Urinary bladder (tissue), 3 donors: ENCODE measurements at regions not wholly inside any gene's neighbourhood (a gene's known extent, or its start where the extent isn't known, plus 50 kb on each side); places are given as distances from the start of the nearest gene placed in this dataset.

Experiments
- DNase-seq: peaks from one replicate; pipeline ENCODE4 v3.0.0-alpha.2; 2015; ENCODE audit errors: extremely low spot score
- H3K27ac ChIP-seq: one replicate; pipeline ENCODE4 v1.5.1; 2013; ENCODE audit warnings: low read depth, mild to moderate bottlenecking, moderate library complexity
- H3K36me3 ChIP-seq: one replicate; pipeline ENCODE4 v1.6.1; 2013; ENCODE audit warnings: mild to moderate bottlenecking, moderate library complexity; ENCODE audit not compliant: insufficient read depth
- H3K4me1 ChIP-seq: one replicate; pipeline ENCODE4 v1.6.1; 2013; ENCODE audit warnings: mild to moderate bottlenecking, moderate library complexity; ENCODE audit not compliant: insufficient read depth
- H3K4me3 ChIP-seq: one replicate; pipeline ENCODE4 v1.5.1; 2013; ENCODE audit warnings: low read depth, low read length
- WGBS: extraction: QIAGEN DNeasy Blood & Tissue Kit; methylation state at CpG from one replicate; pipeline ENCODE4 v1.1.7; 2013; 5-methylcytosine and 5-hydroxymethylcytosine counted together
- donor health status: healthy with polysubstance abuse.
- donor health status: healthy.

- no peaks in the 10 kb centered on the region for H3K36me3 ChIP-seq
- 73% methylated on average over 4 of the region's 4 CpGs for WGBS
- H3K4me1 ChIP-seq, result no peaks in the 10 kb centered on the region
- no peak overlapping the region for H3K4me3 ChIP-seq
- H3K27ac ChIP-seq, result no peak overlapping the region
- no peak for DNase-seq
Observed at GRCh38 chr2:224213396-224213795, 174.3 kb upstream of the SERPINE2 start.

DNA sequence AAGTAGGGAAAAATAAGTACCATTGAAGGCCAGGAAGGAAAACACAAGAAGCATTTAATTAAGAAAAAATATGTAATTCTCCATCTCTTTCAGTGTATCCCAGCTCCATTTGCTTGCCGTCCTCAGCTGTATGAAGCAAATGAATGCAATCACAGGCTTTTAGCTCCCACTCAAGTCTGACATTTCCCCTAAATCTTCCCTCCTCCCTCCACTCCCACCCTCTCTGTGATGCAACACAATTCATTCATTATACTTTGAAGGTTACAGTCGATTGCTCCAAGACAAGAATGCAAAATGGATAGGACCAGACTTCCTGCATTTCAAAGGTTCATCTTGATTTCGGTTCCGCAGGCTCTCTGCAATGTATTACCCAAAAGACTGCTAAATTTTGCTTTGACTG is 172.7 kb upstream of the SERPINE2 start:
- no peak for DNase-seq
- Histone ChIP-seq H3K4me1 (no peaks in the 10 kb centered on the region), H3K36me3 (no peaks in the 10 kb centered on the region), H3K27ac (no peak overlapping the region), H3K4me3 (no peak overlapping the region)
- WGBS, result 68% methylated on average over 4 of the region's 4 CpGs

DNA sequence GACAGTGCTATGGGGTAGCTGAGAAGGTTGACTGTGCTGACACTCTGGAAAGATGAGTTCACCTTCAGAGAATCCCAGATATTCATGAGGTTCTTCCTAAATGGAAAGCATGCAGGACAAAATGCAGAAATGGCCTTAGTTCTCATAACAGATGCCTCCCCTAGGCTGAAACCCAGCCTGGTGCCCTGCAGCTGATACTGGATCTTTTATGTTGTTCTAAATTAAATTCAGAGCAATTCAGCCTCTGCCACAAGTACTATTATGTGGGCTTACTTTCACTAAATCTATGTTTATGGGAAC is 172.0 kb upstream of the SERPINE2 start:
- DNase-seq, result no peak
- Histone ChIP-seq H3K36me3 (no peaks in the 10 kb centered on the region), H3K4me3 (no peak overlapping the region), H3K4me1 (no peaks in the 10 kb centered on the region), H3K27ac (no peak overlapping the region)

- Histone ChIP-seq H3K4me3 (no peak overlapping the region), H3K4me1 (no peaks in the 10 kb centered on the region), H3K36me3 (no peaks in the 10 kb centered on the region), H3K27ac (no peak overlapping the region)
- WGBS, result 85% methylated on average over 6 of the region's 6 CpGs
- DNase-seq, result no peak
Observed at GRCh38 chr2:224210286-224211180, 171.4 kb upstream of the SERPINE2 start.

DNA sequence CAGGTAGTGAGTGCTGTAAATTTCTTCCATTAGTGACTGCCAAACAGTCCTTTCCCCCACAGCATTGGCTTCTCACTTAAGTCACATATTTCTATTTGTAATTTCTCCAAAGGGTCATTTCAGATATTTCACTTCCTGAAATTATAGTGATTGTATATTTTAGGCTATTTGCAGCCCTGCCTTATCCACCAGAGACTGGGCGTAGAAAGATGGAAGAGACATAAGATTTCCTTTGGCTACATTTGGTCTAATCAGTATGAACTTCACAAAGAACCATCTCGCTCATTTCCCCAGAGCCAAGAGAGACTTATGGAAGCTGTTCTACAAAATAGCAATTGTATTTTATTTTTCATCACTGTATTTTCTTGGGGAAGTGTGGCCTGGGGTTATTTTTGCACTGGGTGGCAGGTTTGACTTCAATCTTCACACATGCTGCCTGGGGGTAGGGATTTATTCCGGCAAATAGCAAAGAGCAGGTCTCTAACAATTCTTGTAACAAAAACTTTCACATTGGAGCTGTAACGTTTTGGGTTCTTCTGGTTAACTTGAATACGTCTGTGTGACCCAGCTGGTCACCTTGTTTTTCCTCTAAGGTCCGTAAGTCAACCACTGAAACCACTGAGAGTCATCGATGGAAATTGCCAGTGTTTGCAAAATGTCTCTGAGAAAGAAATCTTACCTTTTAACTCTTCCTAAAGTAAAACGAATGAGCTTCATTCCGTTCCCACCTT is 170.6 kb upstream of the SERPINE2 start:
- DNase-seq, result no peak
- no peaks in the 10 kb centered on the region for H3K36me3 ChIP-seq
- H3K4me3 ChIP-seq, result no peak overlapping the region
- no peak overlapping the region for H3K27ac ChIP-seq
- WGBS, result 87% methylated on average over 9 of the region's 9 CpGs
- no peaks in the 10 kb centered on the region for H3K4me1 ChIP-seq

GRCh38 chr2:224208443-224208842 is 169.4 kb upstream of the SERPINE2 start:
- Histone ChIP-seq H3K4me3 (no peak overlapping the region), H3K36me3 (no peaks in the 10 kb centered on the region), H3K27ac (no peak overlapping the region), H3K4me1 (no peaks in the 10 kb centered on the region)
- no peak for DNase-seq
- 94% methylated on average over 1 of the region's 1 CpG for WGBS

DNA sequence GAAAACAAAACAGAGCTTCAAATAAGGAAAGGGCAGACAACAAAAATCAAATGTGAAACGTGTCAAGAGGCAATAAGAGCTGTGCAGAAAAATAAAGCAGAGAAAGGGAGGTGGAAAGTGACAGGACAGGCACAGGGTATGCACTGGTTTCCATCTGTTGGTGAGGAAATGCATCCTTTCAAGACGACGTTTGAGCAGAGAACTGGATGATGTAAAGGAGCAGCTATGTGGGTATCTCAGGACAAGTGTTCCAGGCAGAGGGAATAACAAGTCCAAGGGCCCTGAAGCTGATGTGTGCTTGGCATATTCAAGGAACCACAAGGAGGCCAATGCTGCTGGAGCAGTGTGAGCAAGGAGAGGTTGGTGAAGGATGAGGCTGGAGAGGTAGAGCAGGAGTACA is 168.9 kb upstream of the SERPINE2 start:
- Histone ChIP-seq H3K27ac (no peak overlapping the region), H3K36me3 (no peaks in the 10 kb centered on the region), H3K4me1 (no peaks in the 10 kb centered on the region), H3K4me3 (no peak overlapping the region)
- WGBS, result 33% methylated on average over 3 of the region's 3 CpGs
- no peak for DNase-seq

- no peak for DNase-seq
- no peak overlapping the region for H3K27ac ChIP-seq
- no peaks in the 10 kb centered on the region for H3K4me1 ChIP-seq
- no peaks in the 10 kb centered on the region for H3K36me3 ChIP-seq
- 90% methylated on average over 3 of the region's 3 CpGs for WGBS
- no peak overlapping the region for H3K4me3 ChIP-seq
Observed at GRCh38 chr2:224206816-224207215, 167.7 kb upstream of the SERPINE2 start.

DNA sequence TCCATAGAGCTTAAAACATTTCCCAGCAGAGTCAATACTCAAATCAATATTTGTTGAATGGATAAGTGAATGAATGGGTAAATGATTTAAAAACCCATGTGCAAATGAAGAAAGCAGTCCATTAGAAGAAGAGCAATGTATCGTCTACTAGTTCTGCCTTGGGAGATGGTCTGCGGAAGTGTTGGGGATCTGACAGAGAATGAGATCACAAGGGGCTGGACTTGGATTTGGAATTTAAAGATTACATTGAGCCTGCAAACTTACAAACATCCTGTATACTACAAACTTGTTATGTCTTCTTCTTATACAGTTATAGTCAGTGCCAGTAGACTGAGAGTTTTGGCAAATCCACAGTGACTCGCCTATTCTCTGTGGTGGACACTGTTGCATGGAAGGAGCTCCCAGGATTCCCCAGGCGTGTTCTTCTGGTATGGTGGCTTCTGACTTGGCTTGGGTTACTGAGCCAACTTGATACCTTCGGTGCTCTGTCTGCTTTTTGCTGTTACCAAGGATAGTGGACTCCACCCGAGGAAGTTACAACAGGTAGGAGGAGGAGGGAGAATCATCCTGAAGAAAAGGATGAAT is 163.3 kb upstream of the SERPINE2 start:
- Histone ChIP-seq H3K4me3 (no peak overlapping the region), H3K4me1 (no peaks in the 10 kb centered on the region), H3K36me3 (no peaks in the 10 kb centered on the region), H3K27ac (no peak overlapping the region)
- DNase-seq, result no peak
- 77% methylated on average over 6 of the region's 6 CpGs for whole genome bisulfite sequencing

DNA sequence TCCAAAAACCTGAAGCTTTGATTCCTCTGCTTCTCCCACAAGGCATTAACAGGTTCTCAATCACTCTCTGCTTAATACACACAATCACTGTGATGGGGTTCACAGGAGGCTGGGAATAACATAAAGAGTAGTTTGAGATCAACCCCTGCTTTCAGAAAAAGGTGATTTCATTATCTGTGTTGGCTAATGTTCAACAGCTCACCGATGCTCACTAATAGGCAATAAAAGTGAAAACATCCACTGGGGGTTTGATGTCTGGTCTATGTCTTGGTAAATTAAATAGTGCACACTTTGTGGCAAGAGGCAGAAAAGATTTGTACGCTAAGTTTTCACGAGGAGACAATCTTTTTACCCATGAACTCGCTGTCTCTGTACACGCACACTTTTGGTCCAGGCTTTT is 159.3 kb upstream of the SERPINE2 start:
- H3K36me3 ChIP-seq, result no peaks in the 10 kb centered on the region
- WGBS, result 60% methylated on average over 5 of the region's 5 CpGs
- H3K27ac ChIP-seq, result no peak overlapping the region
- no peak for DNase-seq
- H3K4me3 ChIP-seq, result no peak overlapping the region
- no peaks in the 10 kb centered on the region for H3K4me1 ChIP-seq

GRCh38 chr2:224196810-224197209 is 157.7 kb upstream of the SERPINE2 start:
- Histone ChIP-seq H3K4me3 (no peak overlapping the region), H3K27ac (no peak overlapping the region), H3K36me3 (no peaks in the 10 kb centered on the region), H3K4me1 (no peaks in the 10 kb centered on the region)
- no peak for DNase-seq
- 83% methylated on average over 2 of the region's 2 CpGs for WGBS

DNA sequence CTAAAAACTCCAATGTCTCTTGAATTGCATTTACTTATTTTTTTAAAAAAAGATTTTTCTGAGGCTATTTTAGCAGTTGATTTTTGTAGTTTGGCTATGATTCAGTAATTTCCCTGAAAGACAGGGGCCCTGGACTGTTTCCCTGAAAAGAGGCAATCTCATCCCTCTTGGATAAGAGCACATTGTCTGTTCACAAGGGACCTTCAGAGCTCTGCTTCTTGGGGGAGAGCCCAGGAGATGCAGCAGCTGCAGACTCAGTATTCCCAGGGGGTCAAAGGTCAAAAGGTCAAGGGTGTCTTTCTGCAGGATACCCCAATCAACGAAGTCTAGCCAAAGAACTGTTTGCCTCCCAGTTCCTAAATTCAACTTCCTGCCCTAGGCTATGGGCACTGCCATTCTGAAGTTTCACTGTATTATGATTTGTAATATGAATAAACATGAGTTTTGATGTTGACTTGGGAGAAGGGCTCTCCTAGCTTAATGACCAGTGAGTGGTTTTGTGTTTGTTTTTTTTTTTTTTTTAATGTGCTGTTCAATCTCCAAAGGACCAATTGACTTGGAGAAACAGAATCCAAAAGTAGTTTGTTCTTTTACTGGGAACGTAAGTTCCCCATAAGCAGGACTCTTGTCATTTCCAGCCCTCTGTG is 157.0 kb upstream of the SERPINE2 start:
- DNase-seq, result no peak
- Histone ChIP-seq H3K4me1 (no peaks in the 10 kb centered on the region), H3K36me3 (no peaks in the 10 kb centered on the region), H3K4me3 (no peak overlapping the region), H3K27ac (no peak overlapping the region)
- 54% methylated on average over 2 of the region's 2 CpGs for WGBS

DNA sequence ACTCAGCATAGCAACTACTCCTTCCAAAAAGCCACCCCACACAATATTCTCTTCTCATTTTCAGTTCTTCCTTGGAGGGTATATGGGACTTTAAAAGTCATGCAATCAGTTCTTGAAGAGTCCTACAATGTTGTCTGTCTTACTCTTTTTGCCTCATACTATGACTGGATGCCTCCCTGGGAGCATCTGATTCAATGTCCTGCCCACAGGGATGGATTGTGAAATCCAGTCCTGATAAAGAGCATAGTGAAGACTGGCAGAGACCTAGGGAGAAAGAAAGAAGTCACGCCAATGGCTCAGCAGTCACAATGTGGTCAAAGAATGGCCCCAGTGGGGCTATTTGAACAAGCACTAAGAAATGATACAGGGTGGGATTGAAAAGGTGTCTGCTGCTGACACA is 155.1 kb upstream of the SERPINE2 start:
- peaks cover 1% of the 10 kb centered on the region for H3K4me1 ChIP-seq
- no peak for DNase-seq
- WGBS, result 95% methylated on average over 1 of the region's 1 CpG
- no peak overlapping the region for H3K27ac ChIP-seq
- no peak overlapping the region for H3K4me3 ChIP-seq
- no peaks in the 10 kb centered on the region for H3K36me3 ChIP-seq

GRCh38 chr2:224191465-224191864 is 152.4 kb upstream of the SERPINE2 start:
- Histone ChIP-seq H3K36me3 (no peaks in the 10 kb centered on the region), H3K4me1 (peaks cover 1% of the 10 kb centered on the region), H3K4me3 (no peak overlapping the region), H3K27ac (no peak overlapping the region)
- 92% methylated on average over 3 of the region's 3 CpGs for WGBS
- DNase-seq, result no peak
